Glomerular endothelial cell (primary cell): ENCODE measurements at regions not wholly inside any gene's neighbourhood (a gene's known extent, or its start where the extent isn't known, plus 50 kb on each side); places are given as distances from the start of the nearest gene placed in this dataset.

Source experiments
- DNase-seq: peaks from one replicate; pipeline ENCODE4 v3.0.0-alpha.2; 2011; ENCODE audit warnings: low read depth, low spot score; ENCODE audit errors: extremely low read depth

DNA sequence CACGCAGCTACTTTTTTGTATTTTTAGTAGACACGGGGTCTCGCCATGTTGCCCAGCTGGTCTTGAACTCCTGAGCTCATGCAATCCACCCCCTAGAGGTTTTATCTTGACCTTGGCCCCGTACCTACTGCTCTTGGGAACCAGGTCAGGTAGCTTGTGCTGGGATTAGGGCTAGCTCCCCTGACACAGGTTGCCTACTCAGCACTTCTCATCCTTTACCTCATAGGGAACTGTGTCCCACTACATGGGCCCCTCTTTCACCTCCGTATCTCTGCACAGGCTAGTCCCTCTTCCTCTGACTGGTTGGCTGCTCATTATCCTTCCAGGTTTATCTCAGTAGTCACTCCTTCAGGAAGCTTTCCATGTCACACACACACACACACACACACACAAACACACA lies 58.0 kb upstream of the ITPRID1 start:
- no peak for DNase-seq

DNA sequence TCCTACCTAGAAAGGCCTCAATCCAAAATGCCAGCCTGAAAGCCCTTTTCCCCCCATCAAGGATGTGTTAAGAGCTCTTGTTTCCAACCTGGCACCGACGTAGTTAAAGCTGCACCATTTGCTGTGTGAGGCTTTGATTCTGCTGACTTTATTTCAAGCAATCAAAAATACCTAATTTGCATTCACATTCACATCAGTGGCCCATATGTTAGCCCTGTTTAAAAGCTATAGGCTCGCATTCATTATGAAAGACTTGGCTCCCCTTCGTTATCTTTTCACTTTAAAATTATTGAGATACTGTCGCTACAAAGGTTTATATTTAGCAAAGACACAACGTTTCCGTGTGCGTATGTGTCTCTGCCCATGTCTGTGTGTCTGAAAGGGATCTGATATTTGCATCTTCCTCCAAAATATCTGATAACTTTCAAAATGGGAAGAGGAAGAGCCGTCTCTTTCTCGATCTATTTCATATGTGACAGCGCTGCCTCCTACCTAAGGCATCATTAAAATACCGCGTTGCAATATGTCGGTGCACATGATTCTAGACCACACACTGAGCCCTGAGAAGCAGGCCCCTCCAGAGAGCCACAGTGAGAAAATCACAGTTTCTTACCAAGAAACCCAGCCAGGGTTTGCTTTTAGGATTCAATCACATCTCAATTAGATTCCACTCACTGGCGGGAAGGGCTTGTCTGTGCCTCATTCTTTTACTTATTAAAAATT lies 57.1 kb upstream of the ITPRID1 start:
- DNase-seq: no peak

DNA sequence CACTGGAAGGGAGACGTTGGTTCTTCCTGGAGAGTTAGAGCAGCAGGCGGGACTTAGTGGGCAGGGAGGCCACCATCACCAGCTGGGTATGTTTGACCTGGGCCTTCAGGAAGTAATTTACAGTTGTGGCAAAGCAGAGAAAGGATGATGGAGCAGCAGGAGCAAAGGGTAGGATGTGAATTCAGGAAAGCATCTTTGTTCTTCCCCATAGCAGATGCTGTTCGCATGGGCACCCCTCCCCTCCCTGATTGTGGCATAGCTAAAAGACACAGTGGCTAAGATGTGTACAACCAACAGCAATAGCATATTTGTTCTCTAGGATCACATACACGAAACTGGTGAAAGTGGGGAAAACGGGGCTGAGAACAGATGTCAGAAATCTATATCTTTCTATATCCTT lies 56.3 kb upstream of the ITPRID1 start:
- no peak for DNase-seq

DNA sequence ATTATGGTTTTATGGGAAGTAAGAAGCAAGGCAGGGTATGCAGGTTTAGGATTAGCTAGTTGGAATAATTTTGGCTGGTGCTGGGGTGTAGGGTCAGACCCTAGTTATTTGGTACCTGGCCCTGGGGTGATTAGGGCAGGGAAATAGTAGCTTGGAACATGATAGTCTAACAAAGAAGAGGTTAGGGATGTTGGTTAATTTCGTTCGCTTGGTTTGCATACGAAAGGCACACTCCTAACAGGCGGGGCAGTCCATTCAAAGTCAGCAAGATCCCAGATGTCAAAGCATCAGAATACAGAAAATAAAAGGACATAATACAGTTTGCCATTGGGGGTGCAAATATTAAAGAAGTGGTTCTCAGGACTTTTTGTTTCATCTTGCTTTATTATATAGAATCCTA lies 55.7 kb upstream of the ITPRID1 start:
- no peak for DNase-seq

DNA sequence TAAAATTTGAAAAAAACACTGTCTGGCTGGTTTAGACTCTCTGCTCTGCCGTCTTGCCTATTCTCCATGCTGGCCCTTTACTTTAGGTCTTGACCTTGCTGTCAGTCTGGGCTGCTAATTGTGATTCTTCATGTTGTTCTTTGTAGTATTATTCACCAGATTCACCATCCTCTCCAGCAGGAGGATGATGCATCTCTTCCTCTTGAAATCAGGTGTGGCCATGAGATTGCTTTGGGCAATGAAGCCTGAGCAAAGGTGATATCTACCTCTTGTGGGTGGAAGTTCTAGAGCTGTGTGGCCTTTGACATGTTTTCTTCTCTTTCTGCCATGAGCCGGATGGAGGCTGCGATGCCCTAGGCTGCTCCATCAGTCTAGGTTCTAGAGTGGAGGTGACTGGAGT lies 51.3 kb upstream of the ITPRID1 start:
- no peak for DNase-seq
